ENCODE measurements at regions not wholly inside any gene's neighbourhood (a gene's known extent, or its start where the extent isn't known, plus 50 kb on each side); places are given as distances from the start of the nearest gene placed in this dataset.

DNA sequence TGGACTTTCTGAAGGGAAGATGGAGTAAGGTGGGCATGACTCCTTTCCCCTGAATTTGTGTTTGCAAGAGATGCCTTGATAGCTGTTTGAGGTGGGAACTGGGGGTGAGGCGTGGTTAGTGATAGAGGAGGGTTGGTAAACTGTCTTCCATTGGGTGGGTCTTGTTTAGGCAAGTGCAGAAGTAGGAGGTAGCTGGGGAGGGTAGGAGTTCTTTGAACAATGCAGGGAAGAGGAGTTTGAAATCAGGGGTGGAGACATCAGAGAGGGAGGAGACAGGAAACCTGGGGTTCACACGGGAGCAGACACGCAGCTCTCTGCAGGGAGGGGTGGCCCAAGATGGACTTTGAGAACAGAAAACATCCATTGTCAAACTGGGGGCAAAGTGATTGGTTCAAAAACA, 267.1 kb downstream of the TSN start:
- no peak for DNase-seq
- intact Hi-C loops (cut with DNase I) = no loop called here
- 38 to 60% methylated on average over 3 of the region's 3 CpGs for WGBS, 2 donors
- H3K27ac ChIP-seq = no peak overlapping the region
- TF ChIP-seq, protein P1, sequence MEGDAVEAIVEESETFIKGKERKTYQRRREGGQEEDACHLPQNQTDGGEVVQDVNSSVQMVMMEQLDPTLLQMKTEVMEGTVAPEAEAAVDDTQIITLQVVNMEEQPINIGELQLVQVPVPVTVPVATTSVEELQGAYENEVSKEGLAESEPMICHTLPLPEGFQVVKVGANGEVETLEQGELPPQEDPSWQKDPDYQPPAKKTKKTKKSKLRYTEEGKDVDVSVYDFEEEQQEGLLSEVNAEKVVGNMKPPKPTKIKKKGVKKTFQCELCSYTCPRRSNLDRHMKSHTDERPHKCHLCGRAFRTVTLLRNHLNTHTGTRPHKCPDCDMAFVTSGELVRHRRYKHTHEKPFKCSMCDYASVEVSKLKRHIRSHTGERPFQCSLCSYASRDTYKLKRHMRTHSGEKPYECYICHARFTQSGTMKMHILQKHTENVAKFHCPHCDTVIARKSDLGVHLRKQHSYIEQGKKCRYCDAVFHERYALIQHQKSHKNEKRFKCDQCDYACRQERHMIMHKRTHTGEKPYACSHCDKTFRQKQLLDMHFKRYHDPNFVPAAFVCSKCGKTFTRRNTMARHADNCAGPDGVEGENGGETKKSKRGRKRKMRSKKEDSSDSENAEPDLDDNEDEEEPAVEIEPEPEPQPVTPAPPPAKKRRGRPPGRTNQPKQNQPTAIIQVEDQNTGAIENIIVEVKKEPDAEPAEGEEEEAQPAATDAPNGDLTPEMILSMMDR (IDR thresholded peaks at IDR 0.05) = no peak
- TF ChIP-seq POLR2A (IDR thresholded peaks at IDR 0.05) = no peak
- H3K9me3 ChIP-seq = no peaks in the 10 kb centered on the region
- H3K27me3 ChIP-seq = peaks cover 0 to 5% (median 0%) of the 10 kb centered on the region in 4 donors
- H3K36me3 ChIP-seq = no peaks in the 10 kb centered on the region
- H3K4me3 ChIP-seq = no peak overlapping the region
- H3K4me1 ChIP-seq = no peaks in the 10 kb centered on the region

- Histone ChIP-seq H3K4me1 (no peaks in the 10 kb centered on the region), H3K4me3 (no peak overlapping the region), H3K36me3 (no peaks in the 10 kb centered on the region), H3K27ac (no peak overlapping the region), H3K27me3 (peaks cover 0 to 5% (median 0%) of the 10 kb centered on the region in 4 donors), H3K9me3 (no peaks in the 10 kb centered on the region)
- WGBS, 2 donors = 47 to 54% methylated on average over 6 of the region's 7 CpGs
- intact Hi-C loops (cut with DNase I) = no loop called here
- TF ChIP-seq, protein P1 (IDR thresholded peaks at IDR 0.05) = no peak
- DNase-seq = no peak
Observed at GRCh38 chr2:122023059-122023864, 267.8 kb downstream of the TSN start.

DNA sequence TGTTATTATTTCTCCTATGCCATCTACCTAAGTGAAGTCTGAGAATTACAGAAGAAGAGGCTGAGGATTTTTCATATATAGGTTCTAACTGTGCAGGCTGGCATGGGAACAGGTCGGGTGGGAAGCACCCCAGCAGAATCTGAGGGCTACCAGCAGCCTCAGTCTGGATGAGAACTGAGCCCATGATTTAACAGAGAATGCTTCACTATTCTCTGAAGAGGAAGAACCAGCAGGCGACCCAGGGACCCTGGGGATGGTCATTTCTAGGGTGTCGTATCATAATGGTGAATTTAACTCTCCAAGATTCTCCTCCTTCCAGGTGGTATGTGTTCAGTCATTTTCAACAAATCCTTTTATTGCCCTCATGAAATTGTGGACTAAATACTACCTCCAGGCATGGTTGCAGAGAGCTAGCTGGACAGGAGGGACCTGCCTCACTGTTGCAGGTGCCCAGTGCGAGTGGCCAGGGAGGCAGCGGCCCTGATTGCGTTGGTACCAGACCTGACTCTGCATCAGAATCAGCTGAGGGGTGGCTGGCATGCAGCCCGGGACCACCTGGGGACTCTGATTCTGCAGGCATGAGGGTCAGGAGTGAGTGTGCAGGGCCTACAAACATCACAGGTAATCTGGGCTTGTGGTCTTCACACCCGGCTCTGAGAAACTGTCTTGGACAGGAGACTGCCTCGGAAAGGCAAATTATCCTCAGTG, 272.2 kb downstream of the TSN start:
- Histone ChIP-seq H3K27me3 (no peaks in the 10 kb centered on the region), H3K4me1 (no peaks in the 10 kb centered on the region), H3K27ac (no peak overlapping the region), H3K9me3 (no peaks in the 10 kb centered on the region), H3K4me3 (no peak overlapping the region), H3K36me3 (no peaks in the 10 kb centered on the region)
- WGBS, 2 donors = 73 to 91% methylated on average over 3 to 6 of the region's 9 CpGs
- intact Hi-C loops (cut with DNase I) = no loop called here
- TF ChIP-seq, protein P1 (IDR thresholded peaks at IDR 0.05) = no peak
- no peak for TF ChIP-seq POLR2A (IDR thresholded peaks at IDR 0.05)
- DNase-seq = no peak

DNA sequence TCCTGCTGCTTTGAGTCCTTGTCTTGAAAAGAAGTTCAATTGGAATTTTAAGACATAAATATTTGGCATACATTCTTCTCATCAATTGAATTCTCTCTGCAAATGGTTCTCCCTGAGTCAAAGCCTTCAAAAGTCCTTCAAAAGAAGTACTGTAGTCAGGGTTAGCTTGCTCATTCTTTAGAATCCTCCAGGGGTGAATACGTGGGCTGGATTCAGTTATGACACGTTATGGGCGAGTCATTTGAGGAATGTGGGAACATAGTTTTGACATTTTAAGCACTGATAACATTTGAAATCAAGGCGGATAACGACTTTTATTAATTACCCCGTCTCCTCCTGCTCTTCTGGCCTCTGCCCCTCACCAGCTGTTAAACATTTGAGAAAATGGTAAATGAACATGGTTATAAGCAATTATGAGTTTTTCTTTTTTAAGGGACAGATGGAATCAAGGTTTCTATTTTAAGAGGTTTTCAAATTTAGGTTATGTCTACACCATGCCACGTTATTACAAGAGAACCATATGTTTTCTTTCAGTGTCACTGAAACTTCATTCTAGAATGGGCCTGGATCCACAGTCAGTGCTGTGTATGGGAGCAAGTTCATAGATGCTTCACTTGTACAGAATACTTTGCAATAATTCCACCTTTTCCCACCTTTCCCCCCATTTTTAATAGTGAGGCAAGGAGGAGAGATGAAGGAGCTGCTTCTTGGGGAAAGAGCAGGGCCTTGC, 273.1 kb downstream of the TSN start:
- Histone ChIP-seq H3K27ac (no peak overlapping the region), H3K9me3 (no peaks in the 10 kb centered on the region), H3K36me3 (no peaks in the 10 kb centered on the region), H3K27me3 (no peaks in the 10 kb centered on the region), H3K4me1 (no peaks in the 10 kb centered on the region), H3K4me3 (no peak overlapping the region)
- intact Hi-C loops (cut with DNase I) = no loop called here
- no peak for DNase-seq
- WGBS, 2 donors = 39% methylated on average over 7 of the region's 7 CpGs
- TF ChIP-seq, protein P1 (IDR thresholded peaks at IDR 0.05) = no peak
- no peak for TF ChIP-seq POLR2A (IDR thresholded peaks at IDR 0.05)

DNA sequence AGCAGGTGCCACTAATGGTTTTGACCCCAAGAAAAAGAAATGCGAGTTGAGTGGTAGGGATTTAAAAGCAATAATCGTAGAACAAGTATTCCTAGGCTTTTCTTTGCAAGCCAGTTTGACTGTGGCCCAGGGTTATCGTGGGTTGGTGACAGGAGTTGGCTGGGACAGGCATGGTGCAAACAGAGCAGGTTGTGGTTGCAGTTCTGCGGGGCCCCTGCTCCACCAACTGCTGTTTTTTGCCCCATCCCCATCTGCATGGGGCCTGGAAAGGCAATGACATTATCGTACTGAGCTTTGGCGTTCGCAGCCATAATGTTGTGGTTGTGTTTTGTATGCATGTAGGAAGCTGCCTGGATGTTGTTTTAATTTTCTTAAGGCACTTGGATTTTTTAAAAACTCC, 274.0 kb downstream of the TSN start:
- no peak overlapping the region for H3K27ac ChIP-seq
- no peak overlapping the region for H3K4me3 ChIP-seq
- DNase-seq = no peak
- intact Hi-C loops (cut with DNase I) = no loop called here
- H3K4me1 ChIP-seq = no peaks in the 10 kb centered on the region
- H3K36me3 ChIP-seq = no peaks in the 10 kb centered on the region
- 77 to 83% methylated on average over 7 of the region's 7 CpGs for WGBS, 2 donors
- H3K9me3 ChIP-seq = no peaks in the 10 kb centered on the region
- TF ChIP-seq POLR2A (IDR thresholded peaks at IDR 0.05) = no peak
- TF ChIP-seq, protein P1 (IDR thresholded peaks at IDR 0.05) = no peak
- no peaks in the 10 kb centered on the region for H3K27me3 ChIP-seq

Measured in esophagus squamous epithelium (tissue), 5 donors.